ENCODE measurements at regions not wholly inside any gene's neighbourhood (a gene's known extent, or its start where the extent isn't known, plus 50 kb on each side); places are given as distances from the start of the nearest gene placed in this dataset.

- Histone ChIP-seq H4K20me1 (ENCODE audit: low read depth) (no peaks in the 10 kb centered on the region), H3K27ac (no peak overlapping the region), H3K4me2 (no peak overlapping the region), H3K4me1 (peaks cover 2% of the 10 kb centered on the region), H3K79me2 (ENCODE audit: low read depth) (no peaks in the 10 kb centered on the region), H3F3A (ENCODE audit: low read depth) (peaks cover 2% of the 10 kb centered on the region), H3K9ac (no peak overlapping the region), H3K36me3 (no peaks in the 10 kb centered on the region), H3K9me3 (ENCODE audit: low read depth) (no peaks in the 10 kb centered on the region), H3K4me3 (no peak overlapping the region), H2AFZ (replicated peaks) (peak overlapping the region; percentile 40), H3K27me3 (no peaks in the 10 kb centered on the region)
- no peaks in the 10 kb centered on the region for H3K9me3 Mint-ChIP-seq
- TF ChIP-seq EZH2 (IDR thresholded peaks at IDR 0.05) (no peak), CTCF (IDR thresholded peaks at IDR 0.05) (no peak), EZH2phosphoT487 (IDR thresholded peaks at IDR 0.05) (no peak)
- no peaks in the 10 kb centered on the region for H3K36me3 Mint-ChIP-seq
- H3K4me1 Mint-ChIP-seq: no peaks in the 10 kb centered on the region
- H3K27me3 Mint-ChIP-seq (ENCODE audit: insufficient read depth, low read depth): peaks cover 2% of the 10 kb centered on the region
- H3K4me3 Mint-ChIP-seq: no peak overlapping the region
- no peak for DNase-seq (ENCODE audit: low spot score)
- H3K27ac Mint-ChIP-seq: no peak overlapping the region
Observed at GRCh38 chr11:11135820-11136476, 217.1 kb downstream of the CSNK2A3 start.

- H3K9ac ChIP-seq: no peak overlapping the region
- Mint-ChIP-seq H3K4me3 (no peak overlapping the region), H3K27me3 (ENCODE audit: insufficient read depth, low read depth) (no peaks in the 10 kb centered on the region), H3K36me3 (no peaks in the 10 kb centered on the region), H3K9me3 (peaks cover 3% of the 10 kb centered on the region), H3K4me1 (no peaks in the 10 kb centered on the region), H3K27ac (no peak overlapping the region)
- no peak overlapping the region for H3K4me2 ChIP-seq
- no peaks in the 10 kb centered on the region for H3K9me3 ChIP-seq (ENCODE audit: low read depth)
- TF ChIP-seq EZH2 (IDR thresholded peaks at IDR 0.05) (no peak), EZH2phosphoT487 (IDR thresholded peaks at IDR 0.05) (no peak), CTCF (IDR thresholded peaks at IDR 0.05) (no peak)
- DNase-seq (ENCODE audit: low spot score): no peak
- H4K20me1 ChIP-seq (ENCODE audit: low read depth): no peaks in the 10 kb centered on the region
- H3K27ac ChIP-seq: no peak overlapping the region
- H3K4me1 ChIP-seq: no peaks in the 10 kb centered on the region
- H3K27me3 ChIP-seq: no peaks in the 10 kb centered on the region
- H3F3A ChIP-seq (ENCODE audit: low read depth): no peaks in the 10 kb centered on the region
- no peak overlapping the region for H3K4me3 ChIP-seq
- H3K79me2 ChIP-seq (ENCODE audit: low read depth): no peaks in the 10 kb centered on the region
- H3K36me3 ChIP-seq: no peaks in the 10 kb centered on the region
- no peak overlapping the region for H2AFZ ChIP-seq (replicated peaks)
Observed at GRCh38 chr11:11129118-11129517, 223.9 kb downstream of the CSNK2A3 start.

- Mint-ChIP-seq H3K4me3 (no peak overlapping the region), H3K4me1 (peaks cover 10% of the 10 kb centered on the region), H3K27ac (no peak overlapping the region), H3K27me3 (ENCODE audit: insufficient read depth, low read depth) (peaks cover 3% of the 10 kb centered on the region), H3K36me3 (no peaks in the 10 kb centered on the region), H3K9me3 (peaks cover 3% of the 10 kb centered on the region)
- Histone ChIP-seq H3K4me2 (no peak overlapping the region), H3K9me3 (ENCODE audit: low read depth) (no peaks in the 10 kb centered on the region), H4K20me1 (ENCODE audit: low read depth) (no peaks in the 10 kb centered on the region), H3K4me1 (no peaks in the 10 kb centered on the region), H3K79me2 (ENCODE audit: low read depth) (no peaks in the 10 kb centered on the region), H3K36me3 (no peaks in the 10 kb centered on the region), H3K27me3 (no peaks in the 10 kb centered on the region), H2AFZ (replicated peaks) (no peak overlapping the region), H3K27ac (no peak overlapping the region), H3F3A (ENCODE audit: low read depth) (no peaks in the 10 kb centered on the region), H3K4me3 (no peak overlapping the region), H3K9ac (no peak overlapping the region)
- no peak for DNase-seq (ENCODE audit: low spot score)
- TF ChIP-seq EZH2 (IDR thresholded peaks at IDR 0.05) (no peak), CTCF (IDR thresholded peaks at IDR 0.05) (no peak), EZH2phosphoT487 (IDR thresholded peaks at IDR 0.05) (no peak)
Observed at GRCh38 chr11:11125618-11126017, 227.4 kb downstream of the CSNK2A3 start.
